CD4-positive, alpha-beta memory T cell (primary cell): ENCODE measurements at regions not wholly inside any gene's neighbourhood (a gene's known extent, or its start where the extent isn't known, plus 50 kb on each side); places are given as distances from the start of the nearest gene placed in this dataset.
"Not testable (repeated sequence)": the region's sequence is repeated elsewhere in the genome, so short reads cannot be mapped to it uniquely, and the experiment has no call there.

Experiments used
- CTCF ChIA-PET: fragments of 350-600 bp; sonication (Branson Sonifier 250); formaldehyde crosslinking; loops from one replicate; lab custom pipeline; 2021; ENCODE audit warnings: inconsistent platforms; ENCODE audit not compliant: partially characterized antibody; lab: Charles Lee
- POLR2A ChIA-PET: fragments of 350-600 bp; sonication (Branson Sonifier 250); formaldehyde crosslinking; loops from one replicate; lab custom pipeline; 2021; ENCODE audit not compliant: partially characterized antibody; lab: Charles Lee
- DNase-seq, 5 donors: peaks; one replicate each; pipeline versions ENCODE4 v3.0.0 to v3.0.0-alpha.2; 2020 to 2022; ENCODE audit warnings: mixed read lengths in 1 of 5
- H3K27ac ChIP-seq: one replicate; pipeline ENCODE4 v1.7.0; 2013; ENCODE audit warnings: low read depth, low read length
- H3K27me3 ChIP-seq: 2 replicates; pipeline ENCODE4 v1.7.0; 2013; ENCODE audit warnings: mild to moderate bottlenecking, low read length, moderate library complexity; ENCODE audit not compliant: insufficient read depth
- H3K36me3 ChIP-seq: 2 replicates; pipeline ENCODE4 v1.7.0; 2013; ENCODE audit warnings: mild to moderate bottlenecking, low read length, moderate library complexity; ENCODE audit not compliant: insufficient read depth
- H3K4me1 ChIP-seq: 2 replicates; pipeline ENCODE4 v1.7.0; 2013; ENCODE audit warnings: mild to moderate bottlenecking, low read length, moderate library complexity; ENCODE audit not compliant: insufficient read depth
- H3K4me3 ChIP-seq, 2 donors: one replicate each; pipeline ENCODE4 v1.7.0; 2013; ENCODE audit warnings: low read length in 2 of 2, mild to moderate bottlenecking in 1 of 2
- H3K9me3 ChIP-seq, 2 donors: one replicate each; pipeline ENCODE4 v1.7.0; 2013; ENCODE audit warnings: low read length in 2 of 2, control low read depth in 1 of 2; ENCODE audit not compliant: control insufficient read depth in 1 of 2
- H3K27ac Mint-ChIP-seq, 7 donors: one replicate each; pipeline ENCODE4 v1.8.0; 2020 to 2021; ENCODE audit warnings: mixed read lengths in 7 of 7, mild to moderate bottlenecking in 6 of 7, inconsistent platforms in 3 of 7, moderate library complexity in 3 of 7
- H3K27me3 Mint-ChIP-seq, 2 donors: one replicate each; pipeline ENCODE4 v1.8.0; 2020 to 2021; ENCODE audit warnings: mixed read lengths in 2 of 2
- H3K36me3 Mint-ChIP-seq, 2 donors: one replicate each; pipeline ENCODE4 v1.8.0; 2020 to 2021; ENCODE audit warnings: mixed read lengths in 2 of 2, inconsistent platforms in 1 of 2, mild to moderate bottlenecking in 1 of 2
- H3K4me1 Mint-ChIP-seq, 4 donors: one replicate each; pipeline ENCODE4 v1.8.0; 2020 to 2021; ENCODE audit warnings: mixed read lengths in 4 of 4, mild to moderate bottlenecking in 1 of 4
- H3K4me3 Mint-ChIP-seq, 8 donors: one replicate each; pipeline ENCODE4 v1.8.0; 2020 to 2021; ENCODE audit warnings: mixed read lengths in 8 of 8, mild to moderate bottlenecking in 7 of 8, moderate library complexity in 6 of 8, inconsistent platforms in 3 of 8
- H3K9me3 Mint-ChIP-seq, 8 donors: one replicate each; pipeline ENCODE4 v1.8.0; 2020 to 2021; ENCODE audit warnings: mixed read lengths in 8 of 8, mild to moderate bottlenecking in 5 of 8, inconsistent platforms in 3 of 8, moderate library complexity in 1 of 8
- intact Hi-C: fragments of 100-400 bp; cut with micrococcal nuclease; formaldehyde crosslinking; loops from one replicate; pipeline ENCODE4 v1.15.1; 2023

GRCh38 chr6:126957721-126958120 lies 160.8 kb upstream of the RSPO3 start:
- H3K4me1 ChIP-seq: no peaks in the 10 kb centered on the region
- Mint-ChIP-seq H3K4me1 (no peaks in the 10 kb centered on the region), H3K9me3 (peaks cover 0 to 2% (median 0%) of the 10 kb centered on the region in 8 donors), H3K27ac (no peak overlapping the region), H3K4me3 (no peak overlapping the region), H3K27me3 (no peaks in the 10 kb centered on the region), H3K36me3 (no peaks in the 10 kb centered on the region)
- no peaks in the 10 kb centered on the region for H3K27me3 ChIP-seq
- POLR2A ChIA-PET: no interaction called here
- no peak for DNase-seq
- H3K36me3 ChIP-seq: no peaks in the 10 kb centered on the region
- no peak overlapping the region for H3K4me3 ChIP-seq
- H3K27ac ChIP-seq: no peak overlapping the region
- H3K9me3 ChIP-seq: no peaks in the 10 kb centered on the region
- intact Hi-C loops: no loop called here
- CTCF ChIA-PET: no interaction called here

DNA sequence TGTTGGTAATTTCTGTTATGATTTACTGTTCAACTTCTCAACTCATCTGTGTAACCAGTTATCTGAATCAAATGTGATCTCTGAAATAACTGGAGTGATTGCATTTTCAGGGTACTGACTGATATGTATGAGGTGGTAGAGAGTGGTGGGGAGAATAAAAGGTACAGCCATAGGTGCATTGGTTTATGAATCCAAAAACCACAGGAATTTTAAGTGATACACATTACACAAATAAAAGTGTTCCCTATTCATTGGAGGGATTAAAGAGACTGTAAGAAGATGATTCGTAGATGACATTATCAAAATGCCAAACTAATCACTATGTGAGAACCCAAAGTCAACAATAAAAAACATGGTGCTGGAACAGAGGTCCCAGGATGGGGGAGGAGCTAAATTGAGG lies 158.7 kb upstream of the RSPO3 start:
- no peaks in the 10 kb centered on the region for H3K27me3 ChIP-seq
- ChIA-PET POLR2A (no interaction called here), CTCF (no interaction called here)
- H3K4me1 Mint-ChIP-seq: no peaks in the 10 kb centered on the region
- no peak for DNase-seq
- H3K27ac Mint-ChIP-seq: no peak overlapping the region
- H3K36me3 ChIP-seq: no peaks in the 10 kb centered on the region
- no peaks in the 10 kb centered on the region for H3K9me3 ChIP-seq
- no peak overlapping the region for H3K4me3 Mint-ChIP-seq
- peaks cover 0 to 2% (median 0%) of the 10 kb centered on the region in 8 donors for H3K9me3 Mint-ChIP-seq
- no peak overlapping the region for H3K27ac ChIP-seq
- no peaks in the 10 kb centered on the region for H3K4me1 ChIP-seq
- H3K4me3 ChIP-seq: no peak overlapping the region
- intact Hi-C loops: no loop called here
- no peaks in the 10 kb centered on the region for H3K36me3 Mint-ChIP-seq
- no peaks in the 10 kb centered on the region for H3K27me3 Mint-ChIP-seq

DNA sequence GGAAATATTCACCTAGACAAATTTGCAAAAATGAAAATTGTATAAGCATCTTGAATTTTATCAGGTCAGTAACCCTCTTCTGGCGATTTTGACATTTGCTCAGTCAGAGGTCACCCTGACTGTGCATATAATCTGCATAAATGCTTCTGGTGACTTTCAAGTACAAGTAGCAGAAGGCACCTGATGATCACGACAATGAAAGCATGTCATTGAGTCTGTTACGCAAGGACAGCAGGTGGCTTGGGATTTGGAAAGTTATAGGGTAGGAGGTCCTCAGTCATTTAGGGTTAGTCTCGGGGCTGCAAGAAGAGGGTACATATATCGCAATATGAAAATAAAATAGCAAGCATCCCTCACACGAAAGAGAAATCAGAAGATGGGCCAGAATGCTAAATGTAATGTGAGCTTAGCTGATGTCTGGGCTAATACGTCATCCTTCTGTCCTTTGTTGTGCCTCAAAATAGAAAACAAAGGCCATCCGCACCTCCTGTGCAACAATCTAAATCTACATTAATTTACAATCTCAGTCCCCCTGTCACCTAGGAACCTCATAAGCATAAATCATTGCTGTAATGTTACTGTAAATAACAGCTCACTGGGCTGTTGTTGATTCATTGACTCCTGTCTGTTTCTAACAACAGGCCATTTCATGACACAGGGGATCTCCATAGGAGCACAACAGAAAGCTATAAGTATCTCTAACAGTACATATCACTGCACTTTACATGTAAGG lies 155.2 kb upstream of the RSPO3 start:
- Histone ChIP-seq H3K4me3 (no peak overlapping the region), H3K27ac (no peak overlapping the region), H3K27me3 (no peaks in the 10 kb centered on the region), H3K4me1 (no peaks in the 10 kb centered on the region), H3K9me3 (no peaks in the 10 kb centered on the region), H3K36me3 (no peaks in the 10 kb centered on the region)
- CTCF ChIA-PET: no interaction called here
- Mint-ChIP-seq H3K36me3 (no peaks in the 10 kb centered on the region), H3K9me3 (peaks cover 0 to 2% (median 0%) of the 10 kb centered on the region in 8 donors), H3K4me3 (no peak overlapping the region), H3K4me1 (no peaks in the 10 kb centered on the region), H3K27me3 (no peaks in the 10 kb centered on the region), H3K27ac (no peak overlapping the region)
- POLR2A ChIA-PET: no interaction called here
- DNase-seq: no peak
- intact Hi-C loops: no loop called here

GRCh38 chr6:126967296-126968005 lies 151.0 kb upstream of the RSPO3 start:
- Histone ChIP-seq H3K4me3 (no peak overlapping the region), H3K4me1 (no peaks in the 10 kb centered on the region), H3K36me3 (no peaks in the 10 kb centered on the region), H3K27ac (no peak overlapping the region), H3K27me3 (no peaks in the 10 kb centered on the region), H3K9me3 (no peaks in the 10 kb centered on the region)
- DNase-seq: no peak
- intact Hi-C loops: no loop called here
- Mint-ChIP-seq H3K36me3 (no peaks in the 10 kb centered on the region), H3K27me3 (no peaks in the 10 kb centered on the region), H3K9me3 (peaks cover 0 to 5% (median 0%) of the 10 kb centered on the region in 8 donors), H3K4me3 (no peak overlapping the region), H3K27ac (no peak overlapping the region), H3K4me1 (no peaks in the 10 kb centered on the region)
- ChIA-PET CTCF (no interaction called here), POLR2A (no interaction called here)

- DNase-seq: no peak
- ChIA-PET POLR2A (no interaction called here), CTCF (no interaction called here)
- no peaks in the 10 kb centered on the region for H3K36me3 Mint-ChIP-seq
- Histone ChIP-seq H3K27me3 (no peaks in the 10 kb centered on the region), H3K9me3 (no peaks in the 10 kb centered on the region), H3K27ac (no peak overlapping the region), H3K36me3 (no peaks in the 10 kb centered on the region), H3K4me1 (no peaks in the 10 kb centered on the region), H3K4me3 (no peak overlapping the region)
- no peaks in the 10 kb centered on the region for H3K27me3 Mint-ChIP-seq
- H3K4me1 Mint-ChIP-seq: no peaks in the 10 kb centered on the region
- intact Hi-C loops: no loop called here
- H3K9me3 Mint-ChIP-seq: peaks cover 0 to 1% (median 0%) of the 10 kb centered on the region in 8 donors
- no peak overlapping the region for H3K27ac Mint-ChIP-seq
- no peak overlapping the region for H3K4me3 Mint-ChIP-seq
These were observed 142.1 kb upstream of the RSPO3 start for GRCh38 chr6:126976253-126976797.

DNA sequence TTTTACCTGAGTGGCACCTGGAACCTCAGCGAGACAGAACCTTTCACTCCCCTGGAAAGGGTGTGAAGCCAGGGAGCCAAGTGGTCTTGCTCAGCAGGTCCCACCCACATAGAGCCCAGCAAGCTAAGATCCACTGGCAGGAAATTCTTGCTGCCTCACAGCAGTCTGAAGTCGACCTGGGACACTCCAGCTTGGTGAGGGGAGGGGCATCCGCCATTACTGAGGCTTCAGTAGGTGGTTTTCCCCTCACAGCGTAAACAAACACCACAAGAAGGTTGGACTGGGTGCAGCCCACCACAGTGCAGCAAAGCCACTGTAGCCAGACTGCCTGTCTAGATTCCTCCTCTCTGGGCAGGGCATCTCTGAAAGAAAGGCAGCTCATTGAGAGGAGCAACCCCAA lies 134.7 kb upstream of the RSPO3 start:
- Histone ChIP-seq H3K4me3 (no peak overlapping the region), H3K27me3 (no peaks in the 10 kb centered on the region), H3K36me3 (no peaks in the 10 kb centered on the region), H3K9me3 (no peaks in the 10 kb centered on the region), H3K27ac (no peak overlapping the region), H3K4me1 (no peaks in the 10 kb centered on the region)
- H3K4me3 Mint-ChIP-seq: no peak overlapping the region
- intact Hi-C loops: no loop called here
- H3K9me3 Mint-ChIP-seq: peaks cover 0 to 6% (median 2%) of the 10 kb centered on the region in 8 donors
- H3K36me3 Mint-ChIP-seq: no peaks in the 10 kb centered on the region
- POLR2A ChIA-PET: no interaction called here
- CTCF ChIA-PET: no interaction called here
- H3K27me3 Mint-ChIP-seq: no peaks in the 10 kb centered on the region
- no peak for DNase-seq
- H3K27ac Mint-ChIP-seq: no peak overlapping the region
- no peaks in the 10 kb centered on the region for H3K4me1 Mint-ChIP-seq

- H3K4me1 ChIP-seq, H3K27me3 Mint-ChIP-seq, H3K9me3 ChIP-seq, H3K9me3 Mint-ChIP-seq, intact Hi-C loops, H3K36me3 Mint-ChIP-seq, H3K4me1 Mint-ChIP-seq, H3K4me3 ChIP-seq, CTCF ChIA-PET, H3K4me3 Mint-ChIP-seq, H3K36me3 ChIP-seq, POLR2A ChIA-PET, H3K27ac ChIP-seq, H3K27ac Mint-ChIP-seq, H3K27me3 ChIP-seq, DNase-seq: not testable (repeated sequence)
These were observed 130.3 kb upstream of the RSPO3 start for GRCh38 chr6:126988125-126988524.
